HG03039 (cell line): ENCODE measurements at regions not wholly inside any gene's neighbourhood (a gene's known extent, or its start where the extent isn't known, plus 50 kb on each side); places are given as distances from the start of the nearest gene placed in this dataset.
"Not testable (repeated sequence)": the region's sequence is repeated elsewhere in the genome, so short reads cannot be mapped to it uniquely, and the experiment has no call there.

ENCODE experiments used
- ATAC-seq: cut with Tn5 transposase; IDR thresholded peaks from one replicate; pipeline ENCODE4 v1.9.1; 2021; ENCODE audit warnings: mild to moderate bottlenecking, moderate library complexity; ENCODE audit not compliant: unreplicated experiment

DNA sequence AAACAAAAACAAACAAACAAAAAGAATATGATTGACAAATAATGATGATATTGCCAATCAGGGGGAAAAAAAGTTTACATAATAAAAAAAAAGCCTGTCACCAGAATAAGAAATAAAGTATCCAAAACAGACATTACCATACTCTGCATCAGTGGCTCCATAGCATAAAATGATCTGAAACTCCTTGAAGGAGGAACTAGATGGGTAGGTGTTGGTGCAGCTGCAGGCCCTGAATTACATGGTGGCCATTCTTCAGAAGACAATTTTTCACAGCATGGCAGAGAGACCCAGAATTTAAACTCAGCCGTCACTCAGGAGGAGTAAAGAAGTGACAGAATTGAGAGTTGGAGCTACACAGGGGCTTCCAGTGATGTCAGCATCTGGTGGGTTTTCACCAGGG lies 60.2 kb downstream of the GLUL start:
- ATAC-seq, result no peak

DNA sequence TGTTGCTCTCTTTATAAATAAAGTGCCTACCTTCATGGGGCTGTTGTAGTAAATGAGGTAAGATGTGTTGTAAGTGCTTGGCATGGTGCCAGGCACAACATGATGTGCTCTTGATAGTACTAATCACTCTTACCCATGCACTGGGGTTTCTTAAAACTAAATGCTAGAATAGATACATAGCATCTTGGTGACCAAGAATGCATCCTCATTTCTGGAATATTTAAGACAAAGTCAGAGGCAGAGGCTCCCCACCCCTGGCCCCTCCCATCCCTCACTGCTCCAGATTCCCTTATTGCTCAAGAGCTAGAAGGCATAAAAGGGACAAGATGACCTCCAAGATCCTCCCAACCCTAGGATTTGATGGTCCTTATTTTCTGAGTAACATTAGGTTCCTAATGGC lies 61.3 kb downstream of the GLUL start:
- no peak for ATAC-seq

GRCh38 chr1:182329471-182329870 lies 62.1 kb downstream of the GLUL start:
- ATAC-seq, result no peak

- ATAC-seq, result no peak
Observed at GRCh38 chr1:182328591-182328990, 63.0 kb downstream of the GLUL start.

DNA sequence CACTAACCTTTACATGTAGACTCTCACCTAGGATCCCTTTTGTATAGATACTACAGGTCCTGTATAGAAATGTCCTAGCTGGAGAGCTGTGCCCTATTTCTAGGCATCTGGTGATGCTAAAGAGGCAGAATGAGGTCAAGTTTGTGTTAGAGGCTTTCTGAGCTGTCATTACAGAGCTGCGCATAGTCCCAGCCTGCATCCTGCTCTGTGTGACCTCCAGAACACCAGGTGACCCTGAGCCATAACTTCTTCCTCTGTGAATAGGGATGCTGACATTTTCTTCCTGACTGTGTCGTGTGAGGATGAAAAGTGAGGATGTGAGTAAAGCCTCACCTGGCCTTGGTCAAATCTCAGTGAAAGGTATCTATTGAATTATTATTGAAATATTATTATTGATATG lies 66.3 kb downstream of the GLUL start:
- no peak for ATAC-seq

GRCh38 chr1:182321532-182321931 lies 70.1 kb downstream of the GLUL start:
- ATAC-seq, result not testable (repeated sequence)

DNA sequence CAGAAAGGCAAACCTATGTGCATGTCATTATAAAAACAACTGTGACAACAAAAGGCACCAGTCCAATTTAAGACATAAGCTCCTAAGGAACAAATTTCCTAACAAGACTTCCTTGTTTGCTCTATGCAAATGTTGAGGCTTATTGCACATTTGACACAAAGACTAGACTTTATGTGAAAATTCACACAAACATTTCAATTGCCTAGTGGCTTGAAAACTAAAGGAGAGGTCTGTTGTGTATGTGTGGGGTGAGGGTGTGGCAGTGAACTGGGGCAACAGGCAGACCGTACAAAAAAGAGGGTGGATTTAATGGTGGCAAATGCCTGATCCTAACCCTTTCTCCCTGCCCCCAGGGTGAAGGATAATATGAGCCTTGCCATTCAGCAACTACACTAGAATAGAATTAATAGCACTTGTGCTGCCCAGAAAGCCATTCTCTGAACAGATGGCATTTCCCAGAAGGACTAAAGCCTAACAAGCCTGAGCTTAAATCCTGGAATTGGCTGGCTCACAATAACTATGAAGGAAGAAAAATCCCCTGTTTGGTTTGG lies 73.9 kb downstream of the GLUL start:
- no peak for ATAC-seq

GRCh38 chr1:182316454-182316853 lies 75.1 kb downstream of the GLUL start:
- not testable (repeated sequence) for ATAC-seq

GRCh38 chr1:182315167-182315556 lies 76.4 kb downstream of the GLUL start:
- ATAC-seq, result no peak

- ATAC-seq, result no peak
Observed at GRCh38 chr1:182309631-182310351, 81.8 kb downstream of the GLUL start.

DNA sequence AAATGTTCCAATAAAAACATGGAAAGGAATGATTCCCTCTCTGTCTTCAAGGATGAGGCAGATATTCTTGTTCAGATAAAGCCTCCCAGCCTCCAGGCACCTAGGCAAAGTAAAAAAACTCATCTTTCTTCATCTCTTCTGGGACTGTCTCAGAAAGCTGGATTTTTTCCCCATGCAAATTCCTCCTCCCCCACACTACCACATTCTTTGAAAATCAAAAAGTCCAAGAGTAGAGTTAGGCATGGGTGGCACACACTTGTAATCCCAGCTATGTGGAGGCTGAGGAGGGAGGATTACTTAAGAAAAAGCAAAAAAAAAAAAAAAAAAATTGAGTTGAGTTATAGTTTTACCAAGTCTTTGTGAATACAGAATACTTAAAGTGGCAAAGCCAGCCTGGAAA lies 82.8 kb downstream of the GLUL start:
- ATAC-seq, result no peak

DNA sequence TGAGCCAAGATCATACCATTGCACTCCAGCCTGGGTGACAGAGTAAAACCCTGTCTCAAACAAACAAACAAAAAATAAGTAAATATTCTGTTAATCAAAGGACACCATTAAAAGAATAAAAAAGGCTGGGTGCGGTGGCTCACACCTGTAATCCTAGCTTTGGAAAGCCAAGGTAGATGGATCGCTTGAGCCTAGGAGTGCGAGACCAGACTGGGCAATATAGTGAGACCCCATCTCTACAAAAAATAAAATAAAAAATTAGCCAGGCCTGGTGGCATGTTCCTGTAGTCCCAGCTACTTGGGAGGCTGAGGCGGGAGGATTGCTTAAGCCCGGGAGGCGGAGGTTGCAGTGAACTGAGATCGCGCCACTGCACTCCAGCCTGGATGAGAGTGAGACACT lies 84.1 kb downstream of the GLUL start:
- ATAC-seq, result not testable (repeated sequence)

DNA sequence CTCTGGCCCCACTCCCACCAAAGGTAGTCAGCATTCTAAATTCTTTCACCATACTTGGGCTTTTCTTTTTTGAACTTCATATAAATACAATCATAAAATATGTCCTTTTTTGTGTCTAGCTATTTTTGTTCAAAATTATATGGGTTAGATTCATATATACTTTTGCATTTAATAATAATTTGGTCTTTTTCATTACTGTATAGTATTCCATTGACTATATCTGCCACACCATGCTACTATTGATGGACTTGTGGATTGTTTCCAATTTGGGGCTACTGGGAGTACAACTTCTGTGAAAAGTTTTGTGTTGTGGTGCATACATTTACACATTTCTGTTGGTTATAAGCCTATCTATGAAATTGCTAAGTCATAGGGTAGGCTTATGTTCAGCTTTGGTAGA lies 85.7 kb downstream of the GLUL start:
- no peak for ATAC-seq

DNA sequence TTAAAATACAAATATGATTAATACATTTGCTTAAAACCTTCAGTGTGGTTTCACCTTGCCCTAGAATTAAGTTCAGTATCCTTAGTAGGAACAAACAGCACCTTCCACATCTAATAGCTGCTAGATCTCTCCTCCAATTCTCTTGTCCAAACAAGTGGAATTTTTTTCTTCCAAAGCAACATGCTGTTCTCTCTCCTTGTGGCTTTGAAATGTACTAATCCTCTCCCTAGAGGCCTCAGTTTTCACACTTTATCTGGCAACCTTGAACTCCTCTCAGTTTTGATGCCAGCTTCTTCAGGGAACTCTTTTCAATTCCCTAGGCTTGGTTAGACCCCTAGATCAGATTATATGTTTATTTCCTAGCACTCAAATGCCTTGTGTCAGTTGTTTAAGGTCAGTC lies 87.0 kb downstream of the GLUL start:
- ATAC-seq, result no peak

- no peak for ATAC-seq
Observed at GRCh38 chr1:182304218-182304617, 87.4 kb downstream of the GLUL start.

DNA sequence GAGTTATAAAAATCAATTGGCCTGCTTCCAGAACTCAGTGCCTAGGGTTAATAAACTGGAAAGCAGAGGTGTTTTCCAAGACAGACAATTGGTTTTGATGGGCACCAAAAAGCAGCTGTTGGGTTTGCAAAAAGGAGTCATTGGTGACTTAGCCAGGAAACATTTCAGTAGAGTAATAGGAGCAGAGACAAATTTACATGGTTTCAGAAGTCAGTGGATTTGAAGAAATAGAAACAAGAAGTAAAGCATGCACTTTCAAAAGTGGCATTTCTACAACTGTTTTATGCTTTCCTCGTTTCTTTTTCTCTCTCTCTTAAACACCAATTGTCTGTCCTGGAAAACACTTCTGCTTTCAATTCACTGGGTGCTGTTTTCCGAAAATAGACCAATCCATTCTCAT lies 87.8 kb downstream of the GLUL start:
- no peak for ATAC-seq

- no peak for ATAC-seq
Observed at GRCh38 chr1:182301467-182302198, 90.0 kb downstream of the GLUL start.

DNA sequence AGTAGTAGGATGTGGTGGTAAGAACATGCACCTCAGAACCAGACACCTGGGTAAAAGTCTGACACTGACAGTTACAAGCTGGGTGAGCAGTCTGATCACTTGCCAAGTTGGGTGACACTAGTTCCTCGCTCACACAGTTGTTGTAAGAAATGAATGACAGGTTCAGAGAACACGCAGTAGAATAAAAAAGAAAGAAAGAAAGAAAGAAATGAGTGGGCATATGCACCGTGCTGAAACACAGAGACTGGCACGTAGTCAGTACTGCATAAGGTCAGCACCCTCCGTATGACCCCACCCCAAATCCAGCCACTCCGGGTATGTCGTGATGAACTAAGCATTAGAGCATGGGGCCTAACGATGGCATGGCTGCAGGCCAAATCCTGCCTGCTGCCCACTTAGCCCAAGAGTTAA lies 90.6 kb downstream of the GLUL start:
- ATAC-seq, result no peak

DNA sequence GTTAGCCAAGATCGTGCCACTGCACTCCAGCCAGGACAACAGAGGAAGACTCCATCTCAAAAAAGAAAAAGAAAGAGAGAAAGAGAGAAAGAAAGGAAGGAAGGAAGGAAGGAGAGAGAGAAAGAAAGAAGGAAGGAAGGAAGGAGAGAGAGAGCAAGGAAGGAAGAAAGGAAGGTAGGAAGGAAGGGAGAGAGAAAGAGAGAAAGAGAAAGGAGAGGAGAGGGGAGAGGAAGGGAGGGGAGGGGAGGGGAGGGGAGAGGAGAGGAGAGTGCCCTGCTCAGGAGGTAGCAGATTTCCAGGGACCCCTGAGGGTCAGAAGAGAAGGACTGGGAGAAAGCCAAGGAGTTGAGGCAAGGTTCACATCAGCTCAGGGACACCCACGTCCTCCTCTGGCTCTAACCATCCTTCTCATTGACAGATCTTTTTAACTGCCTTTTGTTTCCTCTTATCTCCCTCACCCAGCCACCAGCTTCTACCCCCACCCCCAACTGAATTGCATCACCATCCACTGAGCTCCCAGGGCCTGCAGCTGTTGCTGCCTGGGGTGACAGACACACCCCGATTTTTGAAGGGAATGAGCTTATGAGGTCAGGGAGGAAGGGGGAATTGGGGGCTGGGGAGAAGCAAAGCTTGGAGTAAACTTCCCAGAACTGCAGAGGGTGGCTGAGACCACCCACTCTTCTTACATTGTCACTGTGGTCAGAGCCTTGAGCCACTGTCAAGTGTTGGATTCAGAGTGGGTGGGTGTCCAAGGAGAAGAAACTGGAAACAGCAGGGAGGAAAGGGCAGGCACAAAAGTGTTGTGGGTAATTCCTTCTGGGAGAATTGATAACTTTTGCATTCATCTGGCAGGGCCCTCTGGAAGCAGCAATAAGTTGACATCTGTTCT lies 91.6 kb downstream of the GLUL start:
- ATAC-seq, result no peak

DNA sequence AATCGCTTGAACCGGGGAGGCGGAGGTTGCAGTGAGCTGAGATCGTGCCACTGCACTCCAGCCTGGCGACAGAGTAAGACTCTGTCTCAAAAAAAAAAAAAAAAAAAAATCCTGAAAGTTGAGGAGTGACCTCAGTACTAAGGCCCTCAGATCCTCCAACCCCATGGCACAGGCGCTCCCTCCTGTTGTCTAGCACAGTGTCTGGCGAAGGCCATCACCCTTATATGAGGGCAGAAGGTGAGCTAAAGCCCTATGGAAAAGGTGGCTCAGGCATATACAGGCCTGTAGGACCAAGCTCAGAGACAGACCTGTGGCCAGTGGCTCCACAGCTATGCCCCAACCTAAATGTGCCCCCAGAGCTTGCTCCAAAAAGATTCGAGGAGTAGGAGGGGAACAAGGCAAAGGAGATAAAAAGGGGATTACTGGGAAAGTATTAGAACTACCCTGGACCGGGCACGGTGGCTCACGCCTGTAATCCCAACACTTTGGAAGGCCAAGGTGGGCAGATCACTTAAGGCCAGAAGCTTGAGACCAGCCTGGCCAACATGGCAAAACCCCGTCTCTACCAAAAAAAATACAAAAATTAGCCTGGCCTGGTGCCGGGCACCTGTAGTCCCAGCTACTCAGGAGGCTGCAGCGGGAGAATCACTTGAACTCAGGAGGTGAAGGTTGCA lies 92.4 kb downstream of the GLUL start:
- ATAC-seq, result not testable (repeated sequence)

GRCh38 chr1:182297335-182297734 lies 94.3 kb downstream of the GLUL start:
- ATAC-seq, result no peak
